IMR-90 (cell line): ENCODE measurements at regions not wholly inside any gene's neighbourhood (a gene's known extent, or its start where the extent isn't known, plus 50 kb on each side); places are given as distances from the start of the nearest gene placed in this dataset.

ENCODE experiments used
- ATAC-seq: fragments of 200-7000 bp; cut with Tn5 transposase; 2 replicates; pipeline ENCODE4 v1.9.1; 2020; ENCODE audit warnings: low read depth, mild to moderate bottlenecking, moderate library complexity
- BruUV-seq: library from RNA; stranded (reverse); fragments of 400-500 nt; replicated peaks from 2 replicates; lab custom pipeline; 2021; lab: Mats Ljungman, UMichigan
- CTCF ChIA-PET: fragments of 300-600 bp; formaldehyde crosslinking; extraction: SDS; loops from one replicate; lab custom pipeline; 2021; ENCODE audit warnings: antibody characterized with exemption; lab: Yijun Ruan, JAX
- POLR2A ChIA-PET: fragments of 300-600 bp; sonication (Branson Sonifier 250); formaldehyde crosslinking; loops from one replicate; lab custom pipeline; 2022; ENCODE audit warnings: antibody characterized with exemption; ENCODE audit not compliant: unreplicated experiment; lab: Charles Lee
- DNase-seq: peaks from one replicate; pipeline ENCODE4 v3.0.0; 2013
- H2AFZ ChIP-seq: replicated peaks from 2 replicates; pipeline ENCODE3; 2013; ENCODE audit warnings: low read length, mild to moderate bottlenecking; ENCODE audit not compliant: poor library complexity
- H2AK5ac ChIP-seq: 2 replicates; pipeline ENCODE4 v1.6.1; 2013; ENCODE audit warnings: low read depth, low read length, inconsistent platforms
- H2AK9ac ChIP-seq: replicated peaks from 2 replicates; pipeline ENCODE3; 2013; ENCODE audit warnings: mild to moderate bottlenecking, low read depth, low read length, moderate library complexity; ENCODE audit not compliant: poor library complexity
- H2BK120ac ChIP-seq: 2 replicates; pipeline ENCODE4 v1.6.1; 2013; ENCODE audit warnings: low read depth, low read length, inconsistent platforms
- H2BK15ac ChIP-seq: 3 replicates; pipeline ENCODE4 v1.6.1; 2013; ENCODE audit warnings: low read depth, low read length, inconsistent platforms
- H2BK20ac ChIP-seq: 2 replicates; pipeline ENCODE4 v1.6.1; 2013; ENCODE audit warnings: low read depth, mild to moderate bottlenecking, inconsistent platforms, low read length, moderate library complexity
- H2BK5ac ChIP-seq: 2 replicates; pipeline ENCODE4 v1.6.1; 2013; ENCODE audit warnings: mild to moderate bottlenecking, low read depth, low read length, inconsistent platforms; ENCODE audit not compliant: poor library complexity, severe bottlenecking
- H3K14ac ChIP-seq: replicated peaks from 2 replicates; pipeline ENCODE4 v1.6.1; 2013; ENCODE audit warnings: low read depth, low read length, inconsistent platforms
- H3K18ac ChIP-seq: 2 replicates; pipeline ENCODE4 v1.6.1; 2013; ENCODE audit warnings: low read depth, low read length, control low read depth
- H3K23ac ChIP-seq: 2 replicates; pipeline ENCODE4 v1.6.1; 2013; ENCODE audit warnings: low read depth, low read length, inconsistent platforms
- H3K27ac ChIP-seq: 2 replicates; pipeline ENCODE4 v1.5.1; 2013; ENCODE audit warnings: mild to moderate bottlenecking, control low read depth, low read length; ENCODE audit not compliant: insufficient read depth
- H3K27me3 ChIP-seq: 2 replicates; pipeline ENCODE4 v1.6.1; 2013; ENCODE audit warnings: low read length; ENCODE audit not compliant: control insufficient read depth, insufficient read depth
- H3K36me3 ChIP-seq: 2 replicates; pipeline ENCODE4 v1.6.1; 2013; ENCODE audit warnings: low read length, mixed read lengths; ENCODE audit not compliant: control insufficient read depth, insufficient read depth
- H3K4ac ChIP-seq: 2 replicates; pipeline ENCODE4 v1.6.1; 2013; ENCODE audit warnings: low read depth, low read length, inconsistent platforms
- H3K4me1 ChIP-seq: 2 replicates; pipeline ENCODE4 v1.6.1; 2013; ENCODE audit warnings: low read length, mixed read lengths; ENCODE audit not compliant: control insufficient read depth, insufficient read depth
- H3K4me2 ChIP-seq: 2 replicates; pipeline ENCODE4 v1.6.1; 2013; ENCODE audit warnings: low read depth, mild to moderate bottlenecking, control low read depth, low read length, moderate library complexity
- H3K4me3 ChIP-seq: 2 replicates; pipeline ENCODE4 v1.5.1; 2013; ENCODE audit warnings: low read depth, mild to moderate bottlenecking, control low read depth, low read length, moderate library complexity; ENCODE audit not compliant: insufficient read depth
- H3K56ac ChIP-seq: 2 replicates; pipeline ENCODE4 v1.6.1; 2013; ENCODE audit warnings: low read length, inconsistent platforms; ENCODE audit not compliant: insufficient read depth; ENCODE audit errors: extremely low read depth
- H3K79me1 ChIP-seq, 2 experiments: 2 replicates each; pipeline ENCODE4 v1.6.1; 2013; ENCODE audit warnings: low read length in 2 of 2, inconsistent platforms in 1 of 2, low read depth in 1 of 2
- H3K9ac ChIP-seq: 2 replicates; pipeline ENCODE4 v1.6.1; 2013; ENCODE audit warnings: low read depth, low read length, control low read depth
- H3K9me1 ChIP-seq: 2 replicates; pipeline ENCODE4 v1.6.1; 2013; ENCODE audit warnings: low read length, inconsistent platforms; ENCODE audit not compliant: insufficient read depth
- H3K9me3 ChIP-seq: 2 replicates; pipeline ENCODE4 v1.6.1; 2013; ENCODE audit warnings: low read length; ENCODE audit not compliant: control insufficient read depth, insufficient read depth
- H4K20me1 ChIP-seq: 2 replicates; pipeline ENCODE4 v1.6.1; 2013; ENCODE audit warnings: low read length, inconsistent platforms; ENCODE audit not compliant: insufficient read depth
- H4K5ac ChIP-seq: 2 replicates; pipeline ENCODE4 v1.6.1; 2013; ENCODE audit warnings: mild to moderate bottlenecking, low read depth, low read length, control low read depth
- H4K8ac ChIP-seq, 2 experiments: 2 replicates each; pipeline ENCODE4 v1.6.1; 2013; ENCODE audit warnings: low read depth in 2 of 2, low read length in 2 of 2, control low read depth in 1 of 2, inconsistent platforms in 1 of 2
- H4K91ac ChIP-seq: 2 replicates; pipeline ENCODE4 v1.6.1; 2013; ENCODE audit warnings: low read depth, low read length, inconsistent platforms; ENCODE audit not compliant: insufficient read depth
- CEBPB ChIP-seq: IDR thresholded peaks from 2 replicates; pipeline ENCODE4 v1.6.1; 2012; ENCODE audit warnings: low read depth, low read length, improper control_type of control experiment
- CHD1 ChIP-seq: IDR thresholded peaks from 2 replicates; pipeline ENCODE4 v1.6.1; 2012; ENCODE audit warnings: low read depth, low read length, improper control_type of control experiment
- FOS ChIP-seq: fragments of 150-350 bp; IDR thresholded peaks from 2 replicates; pipeline ENCODE4 v1.6.1; 2016; ENCODE audit warnings: low read depth, low read length
- MAFK ChIP-seq: IDR thresholded peaks from 2 replicates; pipeline ENCODE4 v1.6.1; 2012; ENCODE audit warnings: low read depth, low read length, improper control_type of control experiment
- MAZ ChIP-seq: IDR thresholded peaks from 2 replicates; pipeline ENCODE4 v1.6.1; 2012; ENCODE audit warnings: low read depth, mild to moderate bottlenecking, low read length, improper control_type of control experiment, moderate library complexity, borderline replicate concordance
- NFE2L2 ChIP-seq: fragments of 150-350 bp; IDR thresholded peaks from 2 replicates; pipeline ENCODE4 v1.6.1; 2016; ENCODE audit warnings: low read depth, mild to moderate bottlenecking, low read length
- POLR2A ChIP-seq: IDR thresholded peaks from 2 replicates; pipeline ENCODE4 v1.6.1; 2012; ENCODE audit warnings: mild to moderate bottlenecking, low read depth, low read length
- RAD21 ChIP-seq: IDR thresholded peaks from 2 replicates; pipeline ENCODE4 v1.6.1; 2012; ENCODE audit warnings: low read length, improper control_type of control experiment
- SMC3 ChIP-seq: fragments of 150-350 bp; IDR thresholded peaks from 2 replicates; pipeline ENCODE4 v1.6.1; 2016; ENCODE audit warnings: low read depth, mild to moderate bottlenecking, antibody characterized with exemption, low read length, moderate library complexity
- WGBS, 2 experiments: methylation state at CpG; one replicate each; pipeline versions ENCODE4 v1.1.5 to v1.1.7; 2013; ENCODE audit warnings: missing lambda C conversion rate in 2 of 2; ENCODE audit not compliant: insufficient read length in 1 of 2; ENCODE audit errors: extremely low coverage in 2 of 2; 5-methylcytosine and 5-hydroxymethylcytosine counted together
- dilution Hi-C: fragments of 300-500 bp; cut with HindIII; formaldehyde crosslinking; loops from one replicate; pipeline ENCODE4 v1.14.3; 2018; ENCODE audit warnings: low sequenced_read_pairs; ENCODE audit not compliant: unreplicated experiment
- in situ Hi-C: fragments of 300-500 bp; cut with MboI; formaldehyde crosslinking; loops from 3 replicates; pipeline ENCODE4 v1.14.3; 2019; ENCODE audit warnings: low sequenced_read_pairs, inconsistent platforms, mixed read lengths
- intact Hi-C: fragments of 100-400 bp; cut with micrococcal nuclease; formaldehyde crosslinking; loops from 2 replicates; pipeline ENCODE4 v1.10.0; 2022
- TF ChIP-seq, protein P1 (sequence below): conservative IDR thresholded peaks from 2 replicates; pipeline ENCODE4 v1.5.1; 2012; ENCODE audit warnings: mild to moderate bottlenecking, low read depth, low read length, improper control_type of control experiment

DNA sequence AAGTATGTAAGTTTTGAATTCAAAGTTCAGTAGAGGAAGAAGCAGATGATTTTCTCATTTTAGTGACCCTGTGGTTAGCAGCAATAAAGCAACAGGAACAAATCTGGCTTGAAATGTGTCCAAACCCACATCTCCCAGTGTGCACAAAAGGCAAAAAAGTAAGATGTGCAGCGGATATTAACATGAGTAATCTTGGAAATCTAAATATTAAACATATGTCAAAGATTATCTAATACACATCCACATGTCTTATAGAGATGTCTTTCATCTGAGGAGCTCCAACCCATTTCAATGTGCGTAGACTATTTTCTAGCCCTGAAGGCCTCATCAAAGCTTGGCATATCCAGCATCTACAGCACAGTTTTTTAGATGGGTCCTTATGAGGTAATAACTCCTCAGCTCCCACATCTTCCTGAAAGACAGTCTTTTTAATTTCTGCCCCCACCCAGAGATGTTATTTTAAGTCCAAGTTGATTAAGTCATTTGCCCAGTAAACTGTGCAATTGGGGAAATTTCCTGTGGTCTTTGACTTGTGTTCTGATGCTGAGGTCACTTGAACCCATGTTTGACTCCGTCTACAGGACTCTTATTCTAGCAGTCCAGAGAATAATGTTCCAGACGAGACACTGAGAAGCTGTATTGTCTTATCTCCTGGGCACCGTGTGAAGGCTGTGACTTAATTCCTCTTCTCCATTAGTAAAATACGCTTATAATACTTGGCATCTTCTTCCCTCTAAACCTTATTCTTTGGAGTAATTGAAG is 73.7 kb downstream of the LMO4 start:
- Histone ChIP-seq H2BK5ac (no peak overlapping the region), H3K4ac (no peak overlapping the region), H3K9me1 (0 out of 2 replicates have a peak, but pooled peaks cover 4% of the 10 kb centered on the region), H2AK9ac (no peak overlapping the region), H4K20me1 (no peaks in the 10 kb centered on the region), H3K27ac (no peak overlapping the region), H3K9ac (no peak overlapping the region), H3K56ac (no peak overlapping the region), H2BK120ac (no peak overlapping the region), H3K79me1 (no peaks in the 10 kb centered on the region), H3K4me3 (no peak overlapping the region), H3K18ac (no peak overlapping the region), H3K27me3 (no peaks in the 10 kb centered on the region), H2AK5ac (no peak overlapping the region), H3K4me2 (no peak overlapping the region), H2BK20ac (no peak overlapping the region), H3K14ac (no peak overlapping the region), H3K4me1 (no peaks in the 10 kb centered on the region), H2BK15ac (no peak overlapping the region), H3K9me3 (no peaks in the 10 kb centered on the region), H4K5ac (no peak overlapping the region), H3K36me3 (no peaks in the 10 kb centered on the region), H4K91ac (no peak overlapping the region), H3K23ac (no peak overlapping the region), H2AFZ (no peak overlapping the region), H4K8ac (no peak overlapping the region)
- ATAC-seq (no peak), DNase-seq (peak; percentile 81)
- POLR2A ChIA-PET = interaction anchor here (0.6 kb wide), 1 partner anchor 182 kb away, joined by 3 read pairs; no protein-coding TSS in a partner anchor
- TF ChIP-seq CHD1 = no peak
- no peak for TF ChIP-seq RAD21
- TF ChIP-seq NFE2L2 = no peak
- TF ChIP-seq FOS = no peak
- TF ChIP-seq CEBPB = no peak
- no peak for TF ChIP-seq POLR2A
- no peak for TF ChIP-seq MAZ
- TF ChIP-seq MAFK = no peak
- TF ChIP-seq, protein P1, sequence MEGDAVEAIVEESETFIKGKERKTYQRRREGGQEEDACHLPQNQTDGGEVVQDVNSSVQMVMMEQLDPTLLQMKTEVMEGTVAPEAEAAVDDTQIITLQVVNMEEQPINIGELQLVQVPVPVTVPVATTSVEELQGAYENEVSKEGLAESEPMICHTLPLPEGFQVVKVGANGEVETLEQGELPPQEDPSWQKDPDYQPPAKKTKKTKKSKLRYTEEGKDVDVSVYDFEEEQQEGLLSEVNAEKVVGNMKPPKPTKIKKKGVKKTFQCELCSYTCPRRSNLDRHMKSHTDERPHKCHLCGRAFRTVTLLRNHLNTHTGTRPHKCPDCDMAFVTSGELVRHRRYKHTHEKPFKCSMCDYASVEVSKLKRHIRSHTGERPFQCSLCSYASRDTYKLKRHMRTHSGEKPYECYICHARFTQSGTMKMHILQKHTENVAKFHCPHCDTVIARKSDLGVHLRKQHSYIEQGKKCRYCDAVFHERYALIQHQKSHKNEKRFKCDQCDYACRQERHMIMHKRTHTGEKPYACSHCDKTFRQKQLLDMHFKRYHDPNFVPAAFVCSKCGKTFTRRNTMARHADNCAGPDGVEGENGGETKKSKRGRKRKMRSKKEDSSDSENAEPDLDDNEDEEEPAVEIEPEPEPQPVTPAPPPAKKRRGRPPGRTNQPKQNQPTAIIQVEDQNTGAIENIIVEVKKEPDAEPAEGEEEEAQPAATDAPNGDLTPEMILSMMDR = no peak
- TF ChIP-seq SMC3 = no peak
- intact Hi-C loops = no loop called here
- no TSS peak for BruUV-seq
- CTCF ChIA-PET = no interaction called here
- WGBS, 2 experiments = no CpG with 5 or more reads among the region's 6 CpGs
- dilution Hi-C loops = no loop called here
- in situ Hi-C loops = no loop called here
